GM12872 (cell line): ENCODE measurements at regions not wholly inside any gene's neighbourhood (a gene's known extent, or its start where the extent isn't known, plus 50 kb on each side); places are given as distances from the start of the nearest gene placed in this dataset.

Experiments
- CTCF ChIP-seq: IDR thresholded peaks from 3 replicates; pipeline ENCODE4 v1.5.1; 2011; ENCODE audit warnings: low read depth, mild to moderate bottlenecking, low read length, moderate library complexity; ENCODE audit not compliant: insufficient read depth

- no peak for TF ChIP-seq CTCF
These were observed 196.5 kb downstream of the LRATD1 start for GRCh38 chr2:14828968-14829367.

DNA sequence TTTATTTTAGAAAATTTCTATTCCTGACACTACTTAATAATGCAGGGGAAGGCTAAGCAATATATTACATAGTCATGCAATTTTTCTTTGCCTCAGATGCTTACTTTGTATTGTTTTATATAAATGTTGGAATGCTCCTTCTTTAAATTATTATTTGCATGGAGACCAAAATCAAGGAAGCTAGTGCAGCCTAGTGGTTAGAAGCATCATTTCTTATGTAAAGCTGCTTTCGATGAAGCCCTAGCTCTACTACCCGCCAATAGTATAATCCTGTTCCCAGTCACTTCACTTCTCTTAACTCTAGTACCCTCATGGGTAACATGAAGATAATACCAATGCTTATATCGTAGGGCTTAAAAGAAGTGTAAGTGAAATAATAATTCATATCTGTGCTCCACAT is 198.9 kb downstream of the LRATD1 start:
- no peak for TF ChIP-seq CTCF

DNA sequence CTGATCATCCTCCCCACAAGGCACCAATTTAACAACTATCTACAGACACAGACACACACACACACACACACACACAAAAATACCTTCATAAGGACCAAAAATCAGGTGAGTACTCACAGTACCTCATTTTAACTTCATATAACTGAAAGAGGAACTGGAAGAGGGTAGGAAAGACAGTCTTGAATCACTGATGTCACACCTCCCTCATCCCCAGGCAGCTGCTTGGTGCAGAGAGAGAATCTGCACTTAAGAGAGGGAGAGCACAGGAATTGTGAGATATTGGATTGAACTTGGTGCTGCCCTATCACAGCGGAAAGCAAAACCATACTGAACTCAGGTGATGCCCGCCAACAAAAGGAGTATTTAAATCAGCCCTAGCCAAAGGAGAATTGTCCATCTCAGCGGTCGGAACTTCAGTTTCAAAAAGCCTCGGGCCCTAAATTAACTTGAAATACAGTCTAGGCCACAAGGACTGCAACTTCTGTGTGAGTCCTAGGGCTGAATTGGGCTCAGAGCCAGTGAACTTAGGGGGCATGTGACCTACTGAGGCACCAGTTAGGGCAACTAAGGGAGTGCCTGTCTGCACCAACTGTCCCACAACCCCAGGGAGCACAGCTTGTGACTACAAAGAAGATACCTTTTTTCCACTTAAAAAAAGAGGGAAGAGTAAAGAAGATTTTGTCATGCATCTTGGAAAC is 211.1 kb downstream of the LRATD1 start:
- TF ChIP-seq CTCF, result no peak

GRCh38 chr2:14855751-14856150 is 223.2 kb downstream of the LRATD1 start:
- no peak for TF ChIP-seq CTCF

DNA sequence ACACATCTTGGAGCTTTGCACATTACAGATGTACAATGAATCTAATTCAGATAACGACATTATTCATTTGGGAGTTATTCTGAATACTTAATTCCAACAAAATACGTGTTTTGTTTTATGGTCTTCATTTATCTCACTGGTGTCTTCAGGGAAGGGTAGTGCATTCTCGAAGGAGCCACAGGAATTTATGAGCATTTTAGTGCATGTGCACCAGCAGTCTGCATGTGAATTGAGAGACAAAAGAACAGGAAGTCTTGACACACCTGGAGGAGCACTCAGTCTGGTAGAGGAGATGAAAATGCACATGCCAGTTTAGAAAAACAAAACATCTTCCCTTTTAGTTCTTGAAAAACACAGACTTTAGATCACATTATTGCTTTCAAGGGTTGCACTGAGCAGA is 228.7 kb downstream of the LRATD1 start:
- no peak for TF ChIP-seq CTCF

- no peak for TF ChIP-seq CTCF
These were observed 234.3 kb downstream of the LRATD1 start for GRCh38 chr2:14866736-14867352.

DNA sequence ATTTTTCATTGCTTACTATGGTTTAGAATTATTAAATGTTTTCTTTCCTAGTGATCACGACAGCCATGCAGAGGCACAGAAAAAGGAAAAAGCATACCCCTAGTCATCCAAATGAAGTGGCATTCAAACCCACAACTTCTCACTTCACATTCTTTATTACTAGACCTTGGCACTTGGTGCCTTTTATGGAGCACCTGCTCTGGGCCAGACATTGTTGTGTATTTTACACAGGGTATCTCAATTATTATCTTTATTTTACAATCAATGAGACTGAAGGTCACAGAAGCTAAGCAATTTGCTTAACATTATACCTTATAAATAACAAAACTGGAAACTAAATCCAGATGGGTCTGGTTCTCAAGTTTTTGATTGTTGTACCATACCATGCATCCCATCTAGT is 235.3 kb downstream of the LRATD1 start:
- no peak for TF ChIP-seq CTCF
